Left ventricle myocardium inferior (tissue), 1 donor: ENCODE measurements at regions not wholly inside any gene's neighbourhood (a gene's known extent, or its start where the extent isn't known, plus 50 kb on each side); places are given as distances from the start of the nearest gene placed in this dataset.

Experiments used
- DNase-seq: peaks from one replicate; pipeline ENCODE4 v3.0.0-alpha.2; 2020
- H3K27ac ChIP-seq: fragments of 200-600 bp; replicated peaks from 2 replicates; pipeline ENCODE4 v1.8.0; 2021
- H3K27me3 ChIP-seq: fragments of 200-600 bp; 2 replicates; pipeline ENCODE4 v1.8.0; 2021; ENCODE audit warnings: low read depth
- H3K36me3 ChIP-seq: fragments of 200-600 bp; 2 replicates; pipeline ENCODE4 v1.8.0; 2021
- H3K4me1 ChIP-seq: fragments of 200-600 bp; 2 replicates; pipeline ENCODE4 v1.8.0; 2021
- H3K4me3 ChIP-seq: fragments of 200-600 bp; 2 replicates; pipeline ENCODE4 v1.8.0; 2021; ENCODE audit warnings: mild to moderate bottlenecking, moderate library complexity
- H3K9me3 ChIP-seq: fragments of 200-600 bp; replicated peaks from 2 replicates; pipeline ENCODE4 v1.8.0; 2021
- intact Hi-C: fragments of 100-400 bp; cut with micrococcal nuclease; formaldehyde crosslinking; loops from one replicate; pipeline ENCODE4 v1.11.0; 2022
- TF ChIP-seq, protein P1 (sequence below): fragments of 200-600 bp; IDR thresholded peaks from 2 replicates; pipeline ENCODE4 v1.8.0; 2021; ENCODE audit warnings: antibody characterized with exemption, mild to moderate bottlenecking, borderline replicate concordance
- donor health status: DM: no; HTN: yes; CAD: no; lungs with severe emphysema.

DNA sequence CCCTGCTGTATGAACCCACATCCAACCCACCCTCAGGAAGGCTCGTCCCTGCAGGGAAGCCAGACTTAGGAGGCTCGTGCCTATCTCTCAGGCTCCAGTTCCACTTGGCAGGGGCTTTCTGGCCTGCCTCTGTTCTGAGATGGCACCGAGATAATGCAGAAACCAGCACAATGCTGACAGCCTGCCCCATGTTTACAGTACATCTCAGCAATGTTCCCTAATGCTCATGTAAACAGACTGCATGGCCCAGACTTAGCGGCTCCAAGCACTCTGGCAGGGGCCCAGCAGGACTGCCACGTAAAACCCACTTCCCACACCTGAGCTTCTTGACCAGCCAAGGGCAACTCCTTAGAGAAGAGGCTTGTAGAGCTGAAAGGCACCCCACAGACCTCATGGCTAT is 499.5 kb upstream of the BRINP1 start:
- Histone ChIP-seq H3K9me3 (peaks cover 26% of the 10 kb centered on the region), H3K36me3 (no peaks in the 10 kb centered on the region), H3K4me1 (no peaks in the 10 kb centered on the region), H3K27me3 (no peaks in the 10 kb centered on the region), H3K4me3 (no peak overlapping the region), H3K27ac (no peak overlapping the region)
- DNase-seq: no peak
- TF ChIP-seq, protein P1, sequence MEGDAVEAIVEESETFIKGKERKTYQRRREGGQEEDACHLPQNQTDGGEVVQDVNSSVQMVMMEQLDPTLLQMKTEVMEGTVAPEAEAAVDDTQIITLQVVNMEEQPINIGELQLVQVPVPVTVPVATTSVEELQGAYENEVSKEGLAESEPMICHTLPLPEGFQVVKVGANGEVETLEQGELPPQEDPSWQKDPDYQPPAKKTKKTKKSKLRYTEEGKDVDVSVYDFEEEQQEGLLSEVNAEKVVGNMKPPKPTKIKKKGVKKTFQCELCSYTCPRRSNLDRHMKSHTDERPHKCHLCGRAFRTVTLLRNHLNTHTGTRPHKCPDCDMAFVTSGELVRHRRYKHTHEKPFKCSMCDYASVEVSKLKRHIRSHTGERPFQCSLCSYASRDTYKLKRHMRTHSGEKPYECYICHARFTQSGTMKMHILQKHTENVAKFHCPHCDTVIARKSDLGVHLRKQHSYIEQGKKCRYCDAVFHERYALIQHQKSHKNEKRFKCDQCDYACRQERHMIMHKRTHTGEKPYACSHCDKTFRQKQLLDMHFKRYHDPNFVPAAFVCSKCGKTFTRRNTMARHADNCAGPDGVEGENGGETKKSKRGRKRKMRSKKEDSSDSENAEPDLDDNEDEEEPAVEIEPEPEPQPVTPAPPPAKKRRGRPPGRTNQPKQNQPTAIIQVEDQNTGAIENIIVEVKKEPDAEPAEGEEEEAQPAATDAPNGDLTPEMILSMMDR: no peak
- intact Hi-C loops: no loop called here

DNA sequence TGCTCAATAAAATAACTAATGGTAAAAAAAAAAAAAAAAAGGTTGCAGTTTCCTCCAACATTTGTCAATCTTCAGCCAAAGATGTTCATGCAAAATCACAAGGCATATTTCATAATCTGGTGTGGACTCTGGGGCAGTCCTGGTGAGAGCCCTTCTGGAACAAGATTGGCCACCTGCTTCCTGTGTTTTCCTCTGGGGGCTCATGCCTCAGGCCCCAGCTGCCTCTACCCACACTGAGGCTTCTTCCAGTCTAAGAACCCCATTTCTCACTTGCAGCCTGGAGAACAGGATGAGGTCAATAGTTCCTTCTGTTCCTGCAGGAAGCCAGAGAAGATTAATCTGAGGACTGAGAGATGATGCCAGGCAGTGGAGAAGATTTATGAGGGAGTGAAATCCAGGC is 492.6 kb upstream of the BRINP1 start:
- Histone ChIP-seq H3K4me1 (no peaks in the 10 kb centered on the region), H3K9me3 (peaks cover 27% of the 10 kb centered on the region), H3K27ac (no peak overlapping the region), H3K36me3 (no peaks in the 10 kb centered on the region), H3K27me3 (peaks cover 25% of the 10 kb centered on the region), H3K4me3 (no peak overlapping the region)
- TF ChIP-seq, protein P1: no peak
- peak; percentile 15 for DNase-seq
- intact Hi-C loops: no loop called here

DNA sequence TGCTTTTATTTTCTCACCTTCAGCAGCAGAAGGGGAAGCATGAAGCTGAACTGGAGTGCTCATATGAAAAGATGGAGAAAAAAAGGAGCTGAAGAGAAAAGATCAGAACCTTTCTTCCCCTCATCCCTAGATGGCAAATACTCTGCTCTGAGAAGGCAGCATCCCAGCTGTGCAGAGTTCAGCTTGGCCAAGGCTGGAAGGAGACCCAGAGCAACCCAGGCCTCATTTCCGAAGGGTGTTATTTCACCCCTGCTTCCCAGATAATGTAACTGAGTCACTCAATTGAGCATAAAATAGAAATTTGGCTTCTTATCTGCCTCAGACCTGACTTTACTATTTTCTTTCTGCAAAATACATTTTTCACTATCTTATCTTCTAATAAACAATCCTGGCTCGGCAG is 489.9 kb upstream of the BRINP1 start:
- H3K4me1 ChIP-seq: no peaks in the 10 kb centered on the region
- TF ChIP-seq, protein P1: no peak
- no peaks in the 10 kb centered on the region for H3K36me3 ChIP-seq
- intact Hi-C loops: no loop called here
- no peak overlapping the region for H3K27ac ChIP-seq
- no peak overlapping the region for H3K4me3 ChIP-seq
- H3K9me3 ChIP-seq: peaks cover 4% of the 10 kb centered on the region
- H3K27me3 ChIP-seq: peaks cover 31% of the 10 kb centered on the region
- no peak for DNase-seq

DNA sequence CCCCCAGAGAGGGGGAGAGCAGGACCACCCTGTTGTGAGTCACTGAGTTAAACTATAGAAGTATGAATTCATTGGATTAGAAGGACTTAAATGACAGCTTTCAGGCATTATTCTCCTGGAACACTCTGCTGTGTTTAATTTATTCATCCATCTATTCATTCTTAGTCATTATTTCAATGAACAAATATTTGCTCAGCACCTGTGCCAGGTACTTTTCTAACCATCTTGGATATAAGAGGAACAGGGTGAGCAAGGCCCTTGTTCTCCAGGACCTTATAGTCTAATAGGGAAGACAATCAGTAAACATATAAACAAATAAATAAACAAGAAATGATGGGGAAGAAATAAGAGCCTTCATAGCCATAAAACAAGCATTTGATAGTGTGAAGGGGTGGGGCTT is 483.9 kb upstream of the BRINP1 start:
- Histone ChIP-seq H3K27ac (no peak overlapping the region), H3K4me1 (no peaks in the 10 kb centered on the region), H3K27me3 (peaks cover 7% of the 10 kb centered on the region), H3K9me3 (no peaks in the 10 kb centered on the region), H3K4me3 (no peak overlapping the region), H3K36me3 (no peaks in the 10 kb centered on the region)
- intact Hi-C loops: no loop called here
- DNase-seq: no peak
- TF ChIP-seq, protein P1: no peak

DNA sequence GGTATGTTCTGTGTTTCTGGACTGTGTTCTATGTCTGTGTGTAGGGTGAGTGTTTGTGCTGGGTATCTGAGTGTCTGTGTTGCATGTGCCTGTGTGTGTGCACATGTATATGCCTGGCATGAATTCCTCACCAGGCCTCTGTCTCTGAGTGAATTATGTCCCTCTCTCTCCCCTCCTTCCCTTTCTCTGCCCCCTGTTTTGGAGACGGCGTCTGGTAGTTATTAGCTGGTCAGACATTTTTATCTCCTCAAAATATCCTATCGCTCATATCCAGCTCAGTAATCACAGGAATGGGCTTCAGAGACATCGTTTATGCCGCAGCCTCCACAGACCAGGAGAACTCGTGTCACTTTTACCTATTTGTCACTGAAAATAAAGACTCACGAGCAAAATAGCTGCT is 483.2 kb upstream of the BRINP1 start:
- Histone ChIP-seq H3K36me3 (no peaks in the 10 kb centered on the region), H3K9me3 (no peaks in the 10 kb centered on the region), H3K4me3 (no peak overlapping the region), H3K27me3 (peaks cover 7% of the 10 kb centered on the region), H3K4me1 (no peaks in the 10 kb centered on the region), H3K27ac (no peak overlapping the region)
- intact Hi-C loops: no loop called here
- TF ChIP-seq, protein P1: no peak
- no peak for DNase-seq

DNA sequence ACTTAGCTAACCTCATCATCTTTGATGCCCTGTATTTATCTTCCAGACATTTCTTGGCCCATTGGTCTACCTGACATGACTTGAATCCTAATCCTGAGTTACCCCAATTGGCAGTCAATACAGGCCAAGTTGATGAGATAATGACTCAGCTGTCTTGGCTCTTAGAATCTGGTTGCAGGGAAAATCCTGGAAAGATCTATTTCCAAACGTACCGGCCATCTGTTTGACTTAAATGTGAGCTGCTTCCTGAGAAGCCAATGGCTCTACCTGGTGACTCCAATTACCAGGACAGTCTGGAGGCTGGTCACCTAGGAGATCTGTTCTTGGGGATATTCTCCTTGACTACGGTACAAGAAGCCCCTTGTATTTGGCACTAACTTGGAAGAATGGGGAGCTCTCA is 475.2 kb upstream of the BRINP1 start:
- no peaks in the 10 kb centered on the region for H3K36me3 ChIP-seq
- DNase-seq: no peak
- H3K27me3 ChIP-seq: peaks cover 6% of the 10 kb centered on the region
- no peak overlapping the region for H3K4me3 ChIP-seq
- no peak overlapping the region for H3K27ac ChIP-seq
- H3K9me3 ChIP-seq: peaks cover 10% of the 10 kb centered on the region
- TF ChIP-seq, protein P1: no peak
- no peaks in the 10 kb centered on the region for H3K4me1 ChIP-seq
- intact Hi-C loops: no loop called here
